ENCODE measurements at regions not wholly inside any gene's neighbourhood (a gene's known extent, or its start where the extent isn't known, plus 50 kb on each side); places are given as distances from the start of the nearest gene placed in this dataset.
"Not testable (repeated sequence)": the region's sequence is repeated elsewhere in the genome, so short reads cannot be mapped to it uniquely, and the experiment has no call there.

DNA sequence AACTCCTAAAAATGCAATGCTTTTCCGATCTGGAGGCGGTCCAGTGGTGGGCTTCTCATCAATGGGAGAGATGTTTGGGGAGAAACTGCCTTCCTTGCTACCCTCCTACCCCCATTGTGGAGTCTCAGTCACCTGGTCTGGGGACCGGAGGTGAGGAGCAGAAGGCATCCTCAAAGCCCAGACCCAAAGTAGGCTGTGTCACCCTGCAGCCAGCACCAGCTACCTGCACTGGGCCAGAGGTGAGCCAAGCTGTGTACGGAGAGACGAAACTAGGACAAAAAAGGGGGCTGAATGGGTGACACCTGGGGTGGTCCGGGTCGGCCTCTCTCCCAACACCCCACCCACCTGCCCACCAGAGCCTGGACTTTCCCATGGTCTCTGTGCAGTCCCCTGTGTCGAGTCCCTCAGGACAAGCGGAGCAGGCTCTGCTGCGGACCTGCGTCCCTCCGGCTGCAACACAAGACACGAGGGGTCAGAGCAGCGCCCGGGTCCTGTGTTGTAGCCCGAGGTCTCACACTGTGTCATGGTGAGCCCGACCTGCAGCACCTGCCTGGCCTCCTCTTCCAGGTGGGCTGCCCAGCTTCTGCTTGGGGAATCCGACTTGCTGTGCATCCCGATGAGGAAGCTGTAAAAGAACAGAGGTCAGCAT is 68.0 kb upstream of the RMP24 start:
- Histone ChIP-seq H3K36me3 (ENCODE audit: insufficient read depth, low read length) (no peaks in the 10 kb centered on the region), H4K20me1 (ENCODE audit: insufficient read depth, low read length) (no peaks in the 10 kb centered on the region)

DNA sequence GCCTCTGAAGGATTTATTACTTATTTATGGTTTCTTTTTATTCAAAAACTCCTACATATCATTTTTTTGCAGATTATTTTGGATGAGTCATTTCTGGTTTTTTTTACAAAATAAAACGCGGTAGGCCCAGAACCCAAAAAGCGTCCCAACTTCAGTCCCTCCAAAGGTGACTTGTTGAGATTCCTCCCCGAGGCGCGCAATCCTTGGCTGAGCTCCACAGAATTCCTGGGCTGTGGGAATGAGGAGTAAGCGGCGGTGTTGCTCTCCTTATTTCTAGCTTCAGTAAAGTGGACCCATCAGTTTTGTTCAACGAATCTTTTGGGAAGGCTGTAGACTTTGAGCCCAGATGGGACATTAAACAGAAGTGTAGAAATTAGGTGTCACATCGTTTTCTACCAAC is 67.0 kb upstream of the RMP24 start:
- DNase-seq = no peak

More for the DNA sequence above, 68.0 kb upstream of the RMP24 start:
- no peaks in the 10 kb centered on the region for H3K27me3 ChIP-seq (ENCODE audit: insufficient read depth, low read length, poor library complexity)
- no peaks in the 10 kb centered on the region for H3K79me2 ChIP-seq (ENCODE audit: insufficient read depth, low read length)
- H3K9me3 ChIP-seq (ENCODE audit: insufficient read depth, low read length, severe bottlenecking) = no peaks in the 10 kb centered on the region
- TF ChIP-seq, protein P1, sequence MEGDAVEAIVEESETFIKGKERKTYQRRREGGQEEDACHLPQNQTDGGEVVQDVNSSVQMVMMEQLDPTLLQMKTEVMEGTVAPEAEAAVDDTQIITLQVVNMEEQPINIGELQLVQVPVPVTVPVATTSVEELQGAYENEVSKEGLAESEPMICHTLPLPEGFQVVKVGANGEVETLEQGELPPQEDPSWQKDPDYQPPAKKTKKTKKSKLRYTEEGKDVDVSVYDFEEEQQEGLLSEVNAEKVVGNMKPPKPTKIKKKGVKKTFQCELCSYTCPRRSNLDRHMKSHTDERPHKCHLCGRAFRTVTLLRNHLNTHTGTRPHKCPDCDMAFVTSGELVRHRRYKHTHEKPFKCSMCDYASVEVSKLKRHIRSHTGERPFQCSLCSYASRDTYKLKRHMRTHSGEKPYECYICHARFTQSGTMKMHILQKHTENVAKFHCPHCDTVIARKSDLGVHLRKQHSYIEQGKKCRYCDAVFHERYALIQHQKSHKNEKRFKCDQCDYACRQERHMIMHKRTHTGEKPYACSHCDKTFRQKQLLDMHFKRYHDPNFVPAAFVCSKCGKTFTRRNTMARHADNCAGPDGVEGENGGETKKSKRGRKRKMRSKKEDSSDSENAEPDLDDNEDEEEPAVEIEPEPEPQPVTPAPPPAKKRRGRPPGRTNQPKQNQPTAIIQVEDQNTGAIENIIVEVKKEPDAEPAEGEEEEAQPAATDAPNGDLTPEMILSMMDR (IDR thresholded peaks at IDR 0.05; ENCODE audit: borderline replicate concordance, extremely low read depth, low read length, poor library complexity, severe bottlenecking) = no peak
- no peak for TF ChIP-seq EZH2 (IDR thresholded peaks at IDR 0.05; ENCODE audit: borderline replicate concordance, low read depth, low read length, severe bottlenecking)
- no peak overlapping the region for H2AFZ ChIP-seq (ENCODE audit: low read depth, low read length)
- no peak overlapping the region for H3K9ac ChIP-seq (ENCODE audit: low read depth, low read length)
- no peak for ATAC-seq (ENCODE audit: insufficient read depth, low read depth)
- H3K4me1 ChIP-seq (ENCODE audit: insufficient read depth, low read length) = no peaks in the 10 kb centered on the region
- no peak overlapping the region for H3K27ac ChIP-seq (ENCODE audit: low read length)
- H3K4me2 ChIP-seq (ENCODE audit: insufficient read depth, low read length) = no peak overlapping the region
- DNase-seq = no peak
- H3K4me3 ChIP-seq (ENCODE audit: low read depth in 1 of 2, low read length in 2 of 2) = no peak overlapping the region

DNA sequence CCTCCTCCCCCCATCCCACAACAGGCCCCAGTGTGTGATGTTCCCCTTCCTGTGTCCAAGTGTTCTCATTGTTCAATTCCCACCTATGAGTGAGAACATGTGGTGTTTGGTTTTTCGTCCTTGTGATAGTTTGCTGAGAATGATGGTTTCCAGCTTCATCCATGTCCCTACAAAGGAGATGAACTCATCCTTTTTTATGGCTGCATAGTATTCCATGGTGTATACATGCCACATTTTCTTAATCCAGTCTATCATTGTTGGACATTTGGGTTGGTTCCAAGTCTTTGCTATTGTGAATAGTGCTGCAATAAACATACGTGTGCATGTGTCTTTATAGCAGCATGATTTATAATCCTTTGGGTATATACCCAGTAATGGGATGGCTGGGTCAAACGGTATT is 66.2 kb upstream of the RMP24 start:
- H3K4me3 ChIP-seq (ENCODE audit: low read depth in 1 of 2, low read length in 2 of 2); H3K79me2 ChIP-seq (ENCODE audit: insufficient read depth, low read length); H3K27me3 ChIP-seq (ENCODE audit: insufficient read depth, low read length, poor library complexity); H3K9me3 ChIP-seq (ENCODE audit: insufficient read depth, low read length, severe bottlenecking); H3K4me1 ChIP-seq (ENCODE audit: insufficient read depth, low read length); H3K36me3 ChIP-seq (ENCODE audit: insufficient read depth, low read length); H4K20me1 ChIP-seq (ENCODE audit: insufficient read depth, low read length); ATAC-seq (ENCODE audit: insufficient read depth, low read depth); H3K4me2 ChIP-seq (ENCODE audit: insufficient read depth, low read length); H3K9ac ChIP-seq (ENCODE audit: low read depth, low read length); H2AFZ ChIP-seq (ENCODE audit: low read depth, low read length); H3K27ac ChIP-seq (ENCODE audit: low read length); DNase-seq: not testable (repeated sequence)

More for the DNA sequence above, 67.0 kb upstream of the RMP24 start:
- Histone ChIP-seq H3K27ac (ENCODE audit: low read length) (no peak overlapping the region), H2AFZ (ENCODE audit: low read depth, low read length) (no peak overlapping the region), H3K4me2 (ENCODE audit: insufficient read depth, low read length) (no peak overlapping the region), H3K79me2 (ENCODE audit: insufficient read depth, low read length) (no peaks in the 10 kb centered on the region), H3K9me3 (ENCODE audit: insufficient read depth, low read length, severe bottlenecking) (no peaks in the 10 kb centered on the region), H3K4me1 (ENCODE audit: insufficient read depth, low read length) (no peaks in the 10 kb centered on the region), H4K20me1 (ENCODE audit: insufficient read depth, low read length) (no peaks in the 10 kb centered on the region), H3K27me3 (ENCODE audit: insufficient read depth, low read length, poor library complexity) (no peaks in the 10 kb centered on the region), H3K36me3 (ENCODE audit: insufficient read depth, low read length) (no peaks in the 10 kb centered on the region), H3K4me3 (ENCODE audit: low read depth in 1 of 2, low read length in 2 of 2) (no peak overlapping the region), H3K9ac (ENCODE audit: low read depth, low read length) (no peak overlapping the region)
- TF ChIP-seq EZH2 (IDR thresholded peaks at IDR 0.05; ENCODE audit: borderline replicate concordance, low read depth, low read length, severe bottlenecking) = no peak
- TF ChIP-seq, protein P1 (IDR thresholded peaks at IDR 0.05; ENCODE audit: borderline replicate concordance, extremely low read depth, low read length, poor library complexity, severe bottlenecking) = no peak
- ATAC-seq (ENCODE audit: insufficient read depth, low read depth) = no peak

DNA sequence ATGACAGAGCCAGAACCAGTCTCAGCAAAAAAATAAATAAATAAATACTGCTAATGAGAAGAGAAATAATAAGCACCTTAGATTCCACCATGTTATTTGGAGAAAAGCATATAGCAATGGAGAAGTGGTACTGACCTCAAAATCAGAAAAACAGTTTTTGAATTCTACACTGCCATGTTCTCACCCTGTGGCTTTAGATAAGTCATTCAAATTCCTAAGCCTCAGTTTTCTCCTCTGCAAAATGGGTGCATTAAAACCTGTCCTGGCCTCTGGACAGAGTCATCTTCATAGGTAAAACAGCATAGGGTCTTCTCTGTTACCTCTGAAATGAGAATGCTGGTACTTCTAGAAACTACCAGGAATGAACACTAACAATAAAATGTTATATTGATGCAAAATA is 62.2 kb upstream of the RMP24 start:
- Histone ChIP-seq H3K79me2 (ENCODE audit: insufficient read depth, low read length) (no peaks in the 10 kb centered on the region), H3K4me1 (ENCODE audit: insufficient read depth, low read length) (no peaks in the 10 kb centered on the region), H4K20me1 (ENCODE audit: insufficient read depth, low read length) (no peaks in the 10 kb centered on the region), H3K9ac (ENCODE audit: low read depth, low read length) (no peak overlapping the region), H3K27ac (ENCODE audit: low read length) (no peak overlapping the region), H3K9me3 (ENCODE audit: insufficient read depth, low read length, severe bottlenecking) (no peaks in the 10 kb centered on the region), H2AFZ (ENCODE audit: low read depth, low read length) (no peak overlapping the region), H3K36me3 (ENCODE audit: insufficient read depth, low read length) (no peaks in the 10 kb centered on the region), H3K27me3 (ENCODE audit: insufficient read depth, low read length, poor library complexity) (peaks cover 3% of the 10 kb centered on the region), H3K4me3 (ENCODE audit: low read depth in 1 of 2, low read length in 2 of 2) (no peak overlapping the region), H3K4me2 (ENCODE audit: insufficient read depth, low read length) (no peak overlapping the region)
- DNase-seq (no peak), ATAC-seq (ENCODE audit: insufficient read depth, low read depth) (no peak)
- no peak for TF ChIP-seq EZH2 (IDR thresholded peaks at IDR 0.05; ENCODE audit: borderline replicate concordance, low read depth, low read length, severe bottlenecking)
- TF ChIP-seq, protein P1 (IDR thresholded peaks at IDR 0.05; ENCODE audit: borderline replicate concordance, extremely low read depth, low read length, poor library complexity, severe bottlenecking) = no peak
